ENCODE measurements at regions not wholly inside any gene's neighbourhood (a gene's known extent, or its start where the extent isn't known, plus 50 kb on each side); places are given as distances from the start of the nearest gene placed in this dataset.

DNA sequence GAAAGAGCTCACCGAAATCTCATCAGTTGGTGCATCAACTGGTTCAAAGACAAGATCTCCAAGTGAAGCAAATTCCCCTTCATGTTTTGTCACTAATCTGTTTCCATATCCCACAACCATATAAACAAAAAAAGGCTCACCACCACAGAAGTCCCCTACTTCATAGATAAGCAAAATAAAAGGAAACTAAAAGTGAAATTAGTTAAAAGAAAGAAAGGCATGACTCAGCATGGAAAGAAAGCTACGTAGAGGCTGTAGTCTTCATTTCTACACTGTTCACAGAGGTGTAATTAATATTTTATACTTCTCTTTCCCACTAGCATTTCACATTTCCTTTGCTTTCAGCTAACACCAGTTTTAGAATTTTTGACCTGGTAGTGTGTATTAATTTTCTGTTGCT is 208.0 kb downstream of the CYLC2 start:
- TF ChIP-seq, protein P1, sequence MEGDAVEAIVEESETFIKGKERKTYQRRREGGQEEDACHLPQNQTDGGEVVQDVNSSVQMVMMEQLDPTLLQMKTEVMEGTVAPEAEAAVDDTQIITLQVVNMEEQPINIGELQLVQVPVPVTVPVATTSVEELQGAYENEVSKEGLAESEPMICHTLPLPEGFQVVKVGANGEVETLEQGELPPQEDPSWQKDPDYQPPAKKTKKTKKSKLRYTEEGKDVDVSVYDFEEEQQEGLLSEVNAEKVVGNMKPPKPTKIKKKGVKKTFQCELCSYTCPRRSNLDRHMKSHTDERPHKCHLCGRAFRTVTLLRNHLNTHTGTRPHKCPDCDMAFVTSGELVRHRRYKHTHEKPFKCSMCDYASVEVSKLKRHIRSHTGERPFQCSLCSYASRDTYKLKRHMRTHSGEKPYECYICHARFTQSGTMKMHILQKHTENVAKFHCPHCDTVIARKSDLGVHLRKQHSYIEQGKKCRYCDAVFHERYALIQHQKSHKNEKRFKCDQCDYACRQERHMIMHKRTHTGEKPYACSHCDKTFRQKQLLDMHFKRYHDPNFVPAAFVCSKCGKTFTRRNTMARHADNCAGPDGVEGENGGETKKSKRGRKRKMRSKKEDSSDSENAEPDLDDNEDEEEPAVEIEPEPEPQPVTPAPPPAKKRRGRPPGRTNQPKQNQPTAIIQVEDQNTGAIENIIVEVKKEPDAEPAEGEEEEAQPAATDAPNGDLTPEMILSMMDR (IDR thresholded peaks at IDR 0.05), result no peak
- no peak for TF ChIP-seq POLR2A (IDR thresholded peaks at IDR 0.05)

Data from lower leg skin (tissue), 3 donors.